ENCODE measurements at regions not wholly inside any gene's neighbourhood (a gene's known extent, or its start where the extent isn't known, plus 50 kb on each side); places are given as distances from the start of the nearest gene placed in this dataset.

- 89 to 93% methylated on average over 13 of the region's 13 CpGs for WGBS, 2 donors
- no peak overlapping the region for H3K27ac ChIP-seq (ENCODE audit: low read depth in 1 of 2, low read length in 1 of 2)
- H3K4me1 ChIP-seq (ENCODE audit: control insufficient read depth in 5 of 5, insufficient read depth in 5 of 5, low read length in 5 of 5), result peaks cover 3 to 27% (median 15%) of the 10 kb centered on the region in 5 donors
- ATAC-seq (ENCODE audit: insufficient read depth, low FRiP score) (no peak), DNase-seq (no peak)
- no peaks in the 10 kb centered on the region for H3K27me3 ChIP-seq (ENCODE audit: control insufficient read depth in 3 of 3, insufficient read depth in 3 of 3, low read length in 2 of 3)
- peaks cover 0 to 58% (median 13%) of the 10 kb centered on the region in 4 donors for H3K36me3 ChIP-seq (ENCODE audit: control insufficient read depth in 4 of 4, insufficient read depth in 4 of 4, low read length in 4 of 4)
- no peak overlapping the region for H3K4me3 ChIP-seq
- TF ChIP-seq, protein P1, sequence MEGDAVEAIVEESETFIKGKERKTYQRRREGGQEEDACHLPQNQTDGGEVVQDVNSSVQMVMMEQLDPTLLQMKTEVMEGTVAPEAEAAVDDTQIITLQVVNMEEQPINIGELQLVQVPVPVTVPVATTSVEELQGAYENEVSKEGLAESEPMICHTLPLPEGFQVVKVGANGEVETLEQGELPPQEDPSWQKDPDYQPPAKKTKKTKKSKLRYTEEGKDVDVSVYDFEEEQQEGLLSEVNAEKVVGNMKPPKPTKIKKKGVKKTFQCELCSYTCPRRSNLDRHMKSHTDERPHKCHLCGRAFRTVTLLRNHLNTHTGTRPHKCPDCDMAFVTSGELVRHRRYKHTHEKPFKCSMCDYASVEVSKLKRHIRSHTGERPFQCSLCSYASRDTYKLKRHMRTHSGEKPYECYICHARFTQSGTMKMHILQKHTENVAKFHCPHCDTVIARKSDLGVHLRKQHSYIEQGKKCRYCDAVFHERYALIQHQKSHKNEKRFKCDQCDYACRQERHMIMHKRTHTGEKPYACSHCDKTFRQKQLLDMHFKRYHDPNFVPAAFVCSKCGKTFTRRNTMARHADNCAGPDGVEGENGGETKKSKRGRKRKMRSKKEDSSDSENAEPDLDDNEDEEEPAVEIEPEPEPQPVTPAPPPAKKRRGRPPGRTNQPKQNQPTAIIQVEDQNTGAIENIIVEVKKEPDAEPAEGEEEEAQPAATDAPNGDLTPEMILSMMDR (IDR thresholded peaks at IDR 0.05; ENCODE audit: control extremely low read depth, extremely low read depth), result no peak
- H3K9ac ChIP-seq (ENCODE audit: insufficient read depth in 1 of 2, low read length in 2 of 2), result no peak overlapping the region
- H3K9me3 ChIP-seq (ENCODE audit: control insufficient read depth in 4 of 4, insufficient read depth in 3 of 4, low read length in 3 of 4), result no peaks in the 10 kb centered on the region
These were observed 76.5 kb downstream of the RFLNA start for GRCh38 chr12:124371366-124371765.

DNA sequence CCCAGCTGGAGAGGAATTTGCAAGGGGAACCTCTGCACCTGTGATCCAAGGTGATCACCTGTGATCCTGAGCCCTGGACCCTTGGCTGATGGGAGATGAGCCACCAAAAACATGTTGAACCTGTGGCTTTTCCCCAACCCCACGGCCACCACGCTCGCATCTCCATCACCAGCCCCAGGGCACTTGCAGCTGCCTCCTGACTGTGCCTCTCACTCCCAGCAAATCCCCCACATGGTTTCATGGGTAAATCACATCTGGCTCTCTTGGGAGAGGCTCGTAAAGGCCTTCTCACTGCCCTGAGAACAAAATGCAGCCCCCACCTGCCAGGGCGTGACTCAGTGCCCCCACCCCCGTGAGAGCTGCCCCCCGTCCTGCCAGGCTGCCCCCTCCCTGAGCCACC, 76.0 kb downstream of the RFLNA start:
- no peak overlapping the region for H3K4me3 ChIP-seq
- peaks cover 0 to 58% (median 12%) of the 10 kb centered on the region in 4 donors for H3K36me3 ChIP-seq (ENCODE audit: control insufficient read depth in 4 of 4, insufficient read depth in 4 of 4, low read length in 4 of 4)
- no peak overlapping the region for H3K9ac ChIP-seq (ENCODE audit: insufficient read depth in 1 of 2, low read length in 2 of 2)
- no peaks in the 10 kb centered on the region for H3K27me3 ChIP-seq (ENCODE audit: control insufficient read depth in 3 of 3, insufficient read depth in 3 of 3, low read length in 2 of 3)
- no peaks in the 10 kb centered on the region for H3K9me3 ChIP-seq (ENCODE audit: control insufficient read depth in 4 of 4, insufficient read depth in 3 of 4, low read length in 3 of 4)
- peak overlapping the region in 1 of 2 donors; percentile 90 for H3K27ac ChIP-seq (ENCODE audit: low read depth in 1 of 2, low read length in 1 of 2)
- peaks cover 3 to 27% (median 15%) of the 10 kb centered on the region in 5 donors for H3K4me1 ChIP-seq (ENCODE audit: control insufficient read depth in 5 of 5, insufficient read depth in 5 of 5, low read length in 5 of 5)
- ATAC-seq (ENCODE audit: insufficient read depth, low FRiP score) (no peak), DNase-seq (no peak)
- WGBS, 2 donors, result 95% methylated on average over 7 of the region's 7 CpGs
- TF ChIP-seq, protein P1 (IDR thresholded peaks at IDR 0.05; ENCODE audit: control extremely low read depth, extremely low read depth), result no peak

GRCh38 chr12:124370384-124370783, 75.5 kb downstream of the RFLNA start:
- peaks cover 0 to 57% (median 8%) of the 10 kb centered on the region in 4 donors for H3K36me3 ChIP-seq (ENCODE audit: control insufficient read depth in 4 of 4, insufficient read depth in 4 of 4, low read length in 4 of 4)
- TF ChIP-seq, protein P1 (IDR thresholded peaks at IDR 0.05; ENCODE audit: control extremely low read depth, extremely low read depth), result no peak
- H3K27ac ChIP-seq (ENCODE audit: low read depth in 1 of 2, low read length in 1 of 2), result peak overlapping the region; percentile 90
- H3K27me3 ChIP-seq (ENCODE audit: control insufficient read depth in 3 of 3, insufficient read depth in 3 of 3, low read length in 2 of 3), result no peaks in the 10 kb centered on the region
- WGBS, 2 donors, result 89 to 96% methylated on average over 7 of the region's 7 CpGs
- ATAC-seq (ENCODE audit: insufficient read depth, low FRiP score), result no peak
- no peaks in the 10 kb centered on the region for H3K9me3 ChIP-seq (ENCODE audit: control insufficient read depth in 4 of 4, insufficient read depth in 3 of 4, low read length in 3 of 4)
- H3K9ac ChIP-seq (ENCODE audit: insufficient read depth in 1 of 2, low read length in 2 of 2), result no peak overlapping the region
- H3K4me3 ChIP-seq, result no peak overlapping the region
- DNase-seq, result no peak
- peaks cover 3 to 27% (median 15%) of the 10 kb centered on the region in 5 donors for H3K4me1 ChIP-seq (ENCODE audit: control insufficient read depth in 5 of 5, insufficient read depth in 5 of 5, low read length in 5 of 5)

DNA sequence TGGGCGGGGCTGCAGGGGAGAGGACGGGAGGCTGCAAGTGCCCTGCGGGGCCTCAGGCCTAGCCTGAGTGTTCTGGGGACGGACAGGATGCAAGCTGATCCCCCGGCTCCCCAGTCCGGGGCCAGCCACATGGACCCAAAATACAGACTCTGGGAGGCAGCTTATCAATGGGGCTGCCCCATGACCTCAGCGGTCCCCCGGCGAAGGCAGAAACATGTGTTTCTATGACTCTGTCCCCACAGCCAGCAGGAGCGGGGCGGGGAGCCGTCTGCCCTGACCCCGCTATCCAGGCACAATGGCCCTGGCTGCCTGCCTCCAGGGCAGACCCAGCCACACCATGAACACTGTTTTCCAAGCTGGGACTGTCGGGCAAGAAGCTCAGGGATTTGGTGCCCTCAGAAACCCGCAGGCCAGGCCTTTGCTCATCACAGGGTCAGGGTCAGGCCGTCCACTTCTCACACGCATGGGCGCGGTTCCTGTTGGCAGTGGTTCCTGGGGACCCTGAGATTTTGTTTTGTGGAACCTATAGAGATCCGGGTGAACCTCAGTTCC, 75.0 kb downstream of the RFLNA start:
- H3K27me3 ChIP-seq (ENCODE audit: control insufficient read depth in 3 of 3, insufficient read depth in 3 of 3, low read length in 2 of 3), result no peaks in the 10 kb centered on the region
- no peaks in the 10 kb centered on the region for H3K9me3 ChIP-seq (ENCODE audit: control insufficient read depth in 4 of 4, insufficient read depth in 3 of 4, low read length in 3 of 4)
- 41 to 70% methylated on average over 17 to 20 of the region's 20 CpGs for WGBS, 2 donors
- TF ChIP-seq, protein P1 (IDR thresholded peaks at IDR 0.05; ENCODE audit: control extremely low read depth, extremely low read depth), result no peak
- no peak for ATAC-seq (ENCODE audit: insufficient read depth, low FRiP score)
- H3K4me3 ChIP-seq, result no peak overlapping the region
- peak overlapping the region; percentile 90 for H3K27ac ChIP-seq (ENCODE audit: low read depth in 1 of 2, low read length in 1 of 2)
- peaks cover 6 to 27% (median 15%) of the 10 kb centered on the region in 5 donors for H3K4me1 ChIP-seq (ENCODE audit: control insufficient read depth in 5 of 5, insufficient read depth in 5 of 5, low read length in 5 of 5)
- peaks cover 0 to 57% (median 8%) of the 10 kb centered on the region in 4 donors for H3K36me3 ChIP-seq (ENCODE audit: control insufficient read depth in 4 of 4, insufficient read depth in 4 of 4, low read length in 4 of 4)
- H3K9ac ChIP-seq (ENCODE audit: insufficient read depth in 1 of 2, low read length in 2 of 2), result no peak overlapping the region
- DNase-seq, result no peak
